SK-N-SH (cell line): ENCODE measurements at regions not wholly inside any gene's neighbourhood (a gene's known extent, or its start where the extent isn't known, plus 50 kb on each side); places are given as distances from the start of the nearest gene placed in this dataset.
A peak's percentile ranks its signal among the peaks of the same experiment; 100 is the strongest.

Source experiments
- CTCF ChIA-PET: fragments of 300-600, 350-600 bp; formaldehyde crosslinking; extraction: SDS; loops from one replicate; lab custom pipeline; 2021; lab: Yijun Ruan, JAX
- POLR2A ChIA-PET: fragments of 350-600 bp; sonication (Branson Sonifier 250); formaldehyde crosslinking; extraction: SDS; loops from one replicate; lab custom pipeline; 2020; ENCODE audit warnings: antibody characterized with exemption, inconsistent platforms; lab: Yijun Ruan, JAX
- DNase-seq: peaks from one replicate; pipeline ENCODE4 v3.0.0; 2012
- H2AFZ ChIP-seq: fragments of 200-600 bp; sonication (generic); 2 replicates; pipeline ENCODE4 v1.8.1; 2016; ENCODE audit warnings: antibody characterized with exemption, mild to moderate bottlenecking, low read depth
- H3F3A ChIP-seq: fragments of 200-600 bp; sonication (generic); replicated peaks from 2 replicates; pipeline ENCODE3; 2016; ENCODE audit warnings: antibody characterized with exemption, mild to moderate bottlenecking; ENCODE audit not compliant: insufficient read depth
- H3K27ac ChIP-seq, 2 experiments: fragments of 200-500 bp in 1 of 2; fragments of 200-600 bp in 1 of 2; sonication (Bioruptor generic) in 1 of 2; sonication (generic), shearing (Covaris generic) in 1 of 2; 2 replicates each; pipeline versions ENCODE4 v1.5.1 to v1.6.1; 2014 to 2016; ENCODE audit warnings: low read depth in 2 of 2, inconsistent platforms in 1 of 2, low read length in 1 of 2, mild to moderate bottlenecking in 1 of 2, mixed read lengths in 1 of 2
- H3K27me3 ChIP-seq: fragments of 200-600 bp; sonication (generic), shearing (Covaris generic); 2 replicates; pipeline ENCODE4 v1.6.1; 2016; ENCODE audit warnings: mixed run types; ENCODE audit not compliant: insufficient read depth
- H3K36me3 ChIP-seq, 2 experiments: fragments of 200-500 bp in 1 of 2; fragments of 200-600 bp in 1 of 2; sonication (Bioruptor generic) in 1 of 2; sonication (generic) in 1 of 2; replicated peaks in 1 of 2; 2 replicates each; pipeline versions ENCODE3 to v1.5.1; 2014 to 2016; ENCODE audit warnings: low read length in 1 of 2, mild to moderate bottlenecking in 1 of 2; ENCODE audit not compliant: insufficient read depth in 2 of 2, control insufficient read depth in 1 of 2
- H3K4me1 ChIP-seq, 2 experiments: fragments of 200-500 bp in 1 of 2; fragments of 200-600 bp in 1 of 2; sonication (Bioruptor generic) in 1 of 2; sonication (generic), shearing (Covaris generic) in 1 of 2; 2 replicates each; pipeline versions ENCODE4 v1.5.1 to v1.6.1; 2014 to 2016; ENCODE audit warnings: low read depth in 1 of 2, low read length in 1 of 2, mixed run types in 1 of 2; ENCODE audit not compliant: insufficient read depth in 2 of 2, control insufficient read depth in 1 of 2
- H3K4me2 ChIP-seq: fragments of 200-600 bp; sonication (generic), shearing (Covaris generic); 2 replicates; pipeline ENCODE4 v1.6.1; 2017; ENCODE audit warnings: mixed run types
- H3K4me3 ChIP-seq, 2 experiments: fragments of 200-500 bp in 1 of 2; fragments of 200-600 bp in 1 of 2; sonication (Bioruptor generic) in 1 of 2; sonication (generic), shearing (Covaris generic) in 1 of 2; 2 replicates each; pipeline versions ENCODE4 v1.5.1 to v1.8.1; 2014 to 2016; ENCODE audit warnings: low read depth in 2 of 2, inconsistent platforms in 1 of 2, low read length in 1 of 2, mild to moderate bottlenecking in 1 of 2, mixed read lengths in 1 of 2, moderate library complexity in 1 of 2
- H3K79me2 ChIP-seq: fragments of 200-600 bp; sonication (generic); 2 replicates; pipeline ENCODE4 v1.8.1; 2017; ENCODE audit warnings: mild to moderate bottlenecking; ENCODE audit not compliant: insufficient read depth
- H3K9ac ChIP-seq: fragments of 200-600 bp; sonication (generic); 2 replicates; pipeline ENCODE4 v1.6.1; 2017; ENCODE audit warnings: mixed run types
- H3K9me2 ChIP-seq: fragments of 200-600 bp; sonication (generic); 2 replicates; pipeline ENCODE4 v1.6.1; 2017; ENCODE audit warnings: mixed run types
- H3K9me3 ChIP-seq: fragments of 200-600 bp; sonication (generic); 2 replicates; pipeline ENCODE4 v1.6.1; 2017; ENCODE audit warnings: mixed run types, mild to moderate bottlenecking, moderate library complexity
- H4K20me1 ChIP-seq: fragments of 200-600 bp; sonication (generic); 2 replicates; pipeline ENCODE4 v1.6.1; 2017; ENCODE audit warnings: mild to moderate bottlenecking, mixed run types; ENCODE audit not compliant: insufficient read depth
- EP300 ChIP-seq, 2 experiments: IDR thresholded peaks; 2 replicates each; pipeline versions ENCODE4 v1.4.0 to v1.6.1; 2012; ENCODE audit warnings: borderline replicate concordance in 1 of 2, low read depth in 1 of 2, low read length in 1 of 2
- EZH2phosphoT487 ChIP-seq: fragments of 200-600 bp; sonication (generic); IDR thresholded peaks from 2 replicates; pipeline ENCODE4 v1.6.1; 2017; ENCODE audit warnings: low read depth, mixed run types, mild to moderate bottlenecking, antibody characterized with exemption, moderate library complexity, borderline replicate concordance
- GABPA ChIP-seq: IDR thresholded peaks from 2 replicates; pipeline ENCODE4 v1.4.0; 2012; ENCODE audit warnings: low read depth, mild to moderate bottlenecking
- GATA2 ChIP-seq: sonication (generic); formaldehyde crosslinking; IDR thresholded peaks from 2 replicates; pipeline ENCODE4 v1.5.0; 2020; ENCODE audit warnings: mild to moderate bottlenecking, missing genetic modification reagents
- MEF2A ChIP-seq: IDR thresholded peaks from 2 replicates; pipeline ENCODE4 v1.4.0; 2012; ENCODE audit warnings: low read depth, borderline replicate concordance
- NRF1 ChIP-seq: IDR thresholded peaks from 2 replicates; pipeline ENCODE4 v1.6.1; 2012; ENCODE audit warnings: low read depth, mild to moderate bottlenecking, low read length
- POLR2AphosphoS5 ChIP-seq: IDR thresholded peaks from 2 replicates; pipeline ENCODE4 v1.6.1; 2012; ENCODE audit warnings: low read depth, low read length
- RAD21 ChIP-seq: IDR thresholded peaks from 2 replicates; pipeline ENCODE4 v1.6.1; 2012; ENCODE audit warnings: mild to moderate bottlenecking, low read length
- RCOR1 ChIP-seq: fragments of 150-350 bp; IDR thresholded peaks from 2 replicates; pipeline ENCODE4 v1.6.1; 2017; ENCODE audit warnings: antibody characterized with exemption, low read length
- TCF12 ChIP-seq: IDR thresholded peaks from 2 replicates; pipeline ENCODE4 v1.4.0; 2012
- USF1 ChIP-seq: IDR thresholded peaks from 2 replicates; pipeline ENCODE4 v1.4.0; 2012; ENCODE audit warnings: low read depth, borderline replicate concordance
- YY1 ChIP-seq: IDR thresholded peaks from 2 replicates; pipeline ENCODE4 v1.4.0; 2012; ENCODE audit warnings: low read depth, mild to moderate bottlenecking
- ZBTB33 ChIP-seq: IDR thresholded peaks from 2 replicates; pipeline ENCODE4 v1.4.0; 2012; ENCODE audit warnings: low read depth, borderline replicate concordance
- WGBS: methylation state at CpG from one replicate; pipeline ENCODE4 v1.1.6; 2017; ENCODE audit warnings: low lambda C conversion rate; 5-methylcytosine and 5-hydroxymethylcytosine counted together
- TF ChIP-seq, protein P1 (sequence below): IDR thresholded peaks from 2 replicates; pipeline ENCODE4; 2012

GRCh38 chr15:70274255-70274880 is 176.7 kb upstream of the TLE3 start (continued):
- TF ChIP-seq, protein P1, sequence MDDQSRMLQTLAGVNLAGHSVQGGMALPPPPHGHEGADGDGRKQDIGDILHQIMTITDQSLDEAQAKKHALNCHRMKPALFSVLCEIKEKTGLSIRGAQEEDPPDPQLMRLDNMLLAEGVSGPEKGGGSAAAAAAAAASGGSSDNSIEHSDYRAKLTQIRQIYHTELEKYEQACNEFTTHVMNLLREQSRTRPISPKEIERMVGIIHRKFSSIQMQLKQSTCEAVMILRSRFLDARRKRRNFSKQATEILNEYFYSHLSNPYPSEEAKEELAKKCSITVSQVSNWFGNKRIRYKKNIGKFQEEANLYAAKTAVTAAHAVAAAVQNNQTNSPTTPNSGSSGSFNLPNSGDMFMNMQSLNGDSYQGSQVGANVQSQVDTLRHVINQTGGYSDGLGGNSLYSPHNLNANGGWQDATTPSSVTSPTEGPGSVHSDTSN: no peak

GRCh38 chr15:70273808-70274207 is 176.1 kb upstream of the TLE3 start:
- Histone ChIP-seq H3K9me2 (no peaks in the 10 kb centered on the region), H3K4me2 (no peak overlapping the region), H3K4me1 (peaks cover 15 to 53% of the 10 kb centered on the region in 2 experiments; a peak in 2 of 4 replicates), H3K36me3 (no peaks in the 10 kb centered on the region), H3K9me3 (no peaks in the 10 kb centered on the region), H3K4me3 (no peak overlapping the region)
- WGBS: 92% methylated on average over 3 of the region's 3 CpGs
- POLR2A ChIA-PET: no interaction called here
- no peak for TF ChIP-seq EZH2phosphoT487
- TF ChIP-seq MEF2A: no peak
- TF ChIP-seq YY1: no peak
- TF ChIP-seq ZBTB33: no peak
- TF ChIP-seq NRF1: no peak
- no peak for TF ChIP-seq POLR2AphosphoS5
- TF ChIP-seq RCOR1: no peak
- TF ChIP-seq RAD21: no peak
- TF ChIP-seq TCF12: no peak
- no peak for TF ChIP-seq GABPA
- TF ChIP-seq, all 33 proteins: peak for 0
- CTCF ChIA-PET: interaction anchor here (0.9 to 1.2 kb wide), 2 partner anchors 176 to 214 kb away, joined by 3 read pairs; partner anchors contain the start of gene TLE3
- Histone ChIP-seq H3K9ac (no peak overlapping the region), H3K27ac (no peak overlapping the region), H3F3A (peaks cover 9% of the 10 kb centered on the region), H4K20me1 (no peaks in the 10 kb centered on the region), H3K79me2 (no peaks in the 10 kb centered on the region), H2AFZ (no peak overlapping the region), H3K27me3 (no peaks in the 10 kb centered on the region)
- no peak for DNase-seq

- no peaks in the 10 kb centered on the region for H3K79me2 ChIP-seq
- H3K4me3 ChIP-seq: no peak overlapping the region
- TF ChIP-seq GATA2 (peak; percentile 57), EP300 (IDR thresholded peaks at IDR 0.05; ENCODE audit: borderline replicate concordance in 1 of 2, low read depth in 1 of 2, low read length in 1 of 2) (0 out of 4 replicates have a peak, but pooled peaks of 1 of the 2 experiments have one; percentile 31), USF1 (no peak)
- peak; percentile 63 for DNase-seq
- H4K20me1 ChIP-seq: no peaks in the 10 kb centered on the region
- H3K4me1 ChIP-seq: peaks cover 15 to 60% of the 10 kb centered on the region in 2 experiments; a peak in 2 of 4 replicates
- peak overlapping the region in 1 of 2 experiments; percentile 61; a peak in 2 of 4 replicates for H3K27ac ChIP-seq
- no peaks in the 10 kb centered on the region for H3K9me2 ChIP-seq
- 97% methylated on average over 10 of the region's 10 CpGs for WGBS
- H3K4me2 ChIP-seq: no peak overlapping the region
- no peaks in the 10 kb centered on the region for H3K27me3 ChIP-seq
- peaks cover 9% of the 10 kb centered on the region for H3F3A ChIP-seq
- H2AFZ ChIP-seq: no peak overlapping the region
- CTCF ChIA-PET: interaction anchor here (1.2 kb wide), 1 partner anchor 175 kb away, joined by 3 read pairs; the partner anchor contains the start of gene TLE3
- H3K9ac ChIP-seq: no peak overlapping the region
- H3K9me3 ChIP-seq: no peaks in the 10 kb centered on the region
- POLR2A ChIA-PET: no interaction called here
- H3K36me3 ChIP-seq: no peaks in the 10 kb centered on the region
These were observed 175.0 kb upstream of the TLE3 start for GRCh38 chr15:70272565-70273355.
